ENCODE measurements at regions not wholly inside any gene's neighbourhood (a gene's known extent, or its start where the extent isn't known, plus 50 kb on each side); places are given as distances from the start of the nearest gene placed in this dataset.
A peak's percentile ranks its signal among the peaks of the same experiment; 100 is the strongest.

DNA sequence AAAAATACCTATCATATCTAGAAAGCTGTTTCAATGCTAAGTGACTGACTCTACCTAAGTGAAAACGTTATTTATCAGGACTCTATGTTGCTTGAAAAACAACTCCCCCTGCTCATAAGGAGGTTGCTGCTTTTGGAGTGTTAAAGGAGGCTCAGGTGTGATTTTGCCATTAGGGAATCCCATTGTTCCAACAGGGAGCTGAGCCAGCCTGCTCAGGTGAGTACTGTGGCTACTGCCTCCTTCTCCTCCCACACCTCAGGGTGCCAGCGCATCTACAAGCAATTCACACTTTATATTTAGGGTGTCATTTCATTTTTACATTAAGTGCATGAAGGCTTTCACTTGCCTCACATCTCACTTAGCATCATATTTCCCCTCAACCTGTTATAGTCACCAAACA, 84.7 kb downstream of the SEM1 start:
- Histone ChIP-seq H2BK20ac (ENCODE audit: low read depth, low read length, poor library complexity, severe bottlenecking) (no peak overlapping the region), H4K8ac (replicated peaks; ENCODE audit: insufficient read length, low read depth, low read length) (no peak overlapping the region), H2AK5ac (ENCODE audit: insufficient read length, low read length) (no peak overlapping the region), H3K79me2 (ENCODE audit: insufficient read depth, low read length) (no peaks in the 10 kb centered on the region), H3K23ac (ENCODE audit: insufficient read length, low read depth, low read length) (no peak overlapping the region), H3K79me1 (ENCODE audit: insufficient read depth, low read depth, low read length, poor library complexity, severe bottlenecking) (no peaks in the 10 kb centered on the region), H3T11ph (ENCODE audit: low read length) (no peak overlapping the region), H3K56ac (ENCODE audit: insufficient read length, low read depth, low read length) (no peak overlapping the region), H3K4me2 (ENCODE audit: insufficient read depth, insufficient read length, low read length) (no peak overlapping the region), H3K14ac (ENCODE audit: insufficient read depth, low read length) (no peak overlapping the region), H3K9me3 (ENCODE audit: control insufficient read depth, low read depth, low read length) (no peaks in the 10 kb centered on the region), H4K91ac (ENCODE audit: insufficient read length, low read depth, low read length) (no peak overlapping the region), H3K23me2 (ENCODE audit: insufficient read length, low read depth, low read length, poor library complexity, severe bottlenecking) (no peaks in the 10 kb centered on the region), H2BK15ac (ENCODE audit: low read depth, low read length) (no peak overlapping the region), H4K20me1 (ENCODE audit: control insufficient read depth, insufficient read depth, insufficient read length) (no peaks in the 10 kb centered on the region), H3K9ac (ENCODE audit: extremely low read depth, insufficient read length, low read length) (no peak overlapping the region), H2BK5ac (ENCODE audit: insufficient read length, low read length) (no peak overlapping the region), H3K18ac (ENCODE audit: insufficient read length, low read depth, low read length) (no peak overlapping the region), H3K4me1 (ENCODE audit: insufficient read depth, low read length) (no peaks in the 10 kb centered on the region), H2BK120ac (ENCODE audit: low read depth, low read length, poor library complexity, severe bottlenecking) (no peak overlapping the region), H3K27ac (ENCODE audit: insufficient read length, low read depth, low read length) (no peak overlapping the region), H3K4ac (ENCODE audit: low read depth, low read length) (no peak overlapping the region), H2BK12ac (ENCODE audit: insufficient read length, low read depth, low read length) (no peak overlapping the region), H4K5ac (ENCODE audit: insufficient read length, low read depth, low read length) (no peak overlapping the region), H2AFZ (ENCODE audit: low read length) (no peak overlapping the region), H3K27me3 (ENCODE audit: insufficient read depth, low read length) (no peaks in the 10 kb centered on the region)
- TF ChIP-seq, protein P1, sequence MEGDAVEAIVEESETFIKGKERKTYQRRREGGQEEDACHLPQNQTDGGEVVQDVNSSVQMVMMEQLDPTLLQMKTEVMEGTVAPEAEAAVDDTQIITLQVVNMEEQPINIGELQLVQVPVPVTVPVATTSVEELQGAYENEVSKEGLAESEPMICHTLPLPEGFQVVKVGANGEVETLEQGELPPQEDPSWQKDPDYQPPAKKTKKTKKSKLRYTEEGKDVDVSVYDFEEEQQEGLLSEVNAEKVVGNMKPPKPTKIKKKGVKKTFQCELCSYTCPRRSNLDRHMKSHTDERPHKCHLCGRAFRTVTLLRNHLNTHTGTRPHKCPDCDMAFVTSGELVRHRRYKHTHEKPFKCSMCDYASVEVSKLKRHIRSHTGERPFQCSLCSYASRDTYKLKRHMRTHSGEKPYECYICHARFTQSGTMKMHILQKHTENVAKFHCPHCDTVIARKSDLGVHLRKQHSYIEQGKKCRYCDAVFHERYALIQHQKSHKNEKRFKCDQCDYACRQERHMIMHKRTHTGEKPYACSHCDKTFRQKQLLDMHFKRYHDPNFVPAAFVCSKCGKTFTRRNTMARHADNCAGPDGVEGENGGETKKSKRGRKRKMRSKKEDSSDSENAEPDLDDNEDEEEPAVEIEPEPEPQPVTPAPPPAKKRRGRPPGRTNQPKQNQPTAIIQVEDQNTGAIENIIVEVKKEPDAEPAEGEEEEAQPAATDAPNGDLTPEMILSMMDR (conservative IDR thresholded peaks at IDR 0.05), result no peak
- H3K27ac Mint-ChIP-seq, result no peak overlapping the region
- no CpG with 5 or more reads among the region's 2 CpGs for WGBS (ENCODE audit: extremely low coverage, insufficient read length, low lambda C conversion rate)
- H3K36me3 Mint-ChIP-seq (ENCODE audit: insufficient read depth in 1 of 3, low read depth in 3 of 3), result peaks cover 0 to 2% (median 0%) of the 10 kb centered on the region in 3 experiments; a peak in 1 of 7 replicates
- H3K4me3 Mint-ChIP-seq, result no peak overlapping the region
- no peaks in the 10 kb centered on the region for H3K27me3 Mint-ChIP-seq (ENCODE audit: low read depth)
- peaks cover 8 to 13% of the 10 kb centered on the region in 2 experiments for H3K4me1 Mint-ChIP-seq
- H3K9me3 Mint-ChIP-seq, result no peaks in the 10 kb centered on the region
- peak; percentile 32 for DNase-seq
